WTC11 (cell line): ENCODE measurements at regions not wholly inside any gene's neighbourhood (a gene's known extent, or its start where the extent isn't known, plus 50 kb on each side); places are given as distances from the start of the nearest gene placed in this dataset.

Experiments
- ATAC-seq: fragments of 200-7000 bp; cut with Tn5 transposase; 2 replicates; pipeline ENCODE4 v1.10.0; 2021; ENCODE audit warnings: mild to moderate bottlenecking, moderate library complexity
- CTCF ChIA-PET: fragments of 300-600 bp; sonication (Branson Sonifier 250); formaldehyde crosslinking; loops from one replicate; lab custom pipeline; 2021; ENCODE audit warnings: antibody characterized with exemption; lab: Charles Lee
- POLR2A ChIA-PET: fragments of 350-600 bp; sonication (Branson Sonifier 250); formaldehyde crosslinking; loops from one replicate; lab custom pipeline; 2021; ENCODE audit warnings: antibody characterized with exemption; lab: Charles Lee
- DNase-seq: peaks from one replicate; pipeline ENCODE4 v3.0.0; 2021; ENCODE audit warnings: low spot score
- H3K27ac Mint-ChIP-seq: 2 replicates; pipeline ENCODE4 v1.8.0; 2021; ENCODE audit warnings: mixed read lengths
- H3K27me3 Mint-ChIP-seq: 2 replicates; pipeline ENCODE4 v1.8.0; 2021; ENCODE audit warnings: low read depth, mild to moderate bottlenecking, moderate library complexity, mixed read lengths
- H3K36me3 Mint-ChIP-seq: 2 replicates; pipeline ENCODE4 v1.8.0; 2021; ENCODE audit warnings: mixed read lengths
- H3K4me1 Mint-ChIP-seq: 2 replicates; pipeline ENCODE4 v1.8.0; 2022; ENCODE audit warnings: mixed read lengths
- H3K4me3 Mint-ChIP-seq: 2 replicates; pipeline ENCODE4 v1.8.0; 2021; ENCODE audit warnings: mild to moderate bottlenecking, moderate library complexity, mixed read lengths
- H3K9me3 Mint-ChIP-seq: 2 replicates; pipeline ENCODE4 v1.8.0; 2021; ENCODE audit warnings: mixed read lengths
- AFF4 ChIP-seq: sonication (generic); formaldehyde crosslinking; IDR thresholded peaks from 2 replicates; pipeline ENCODE4 v1.8.1; 2023; ENCODE audit warnings: mild to moderate bottlenecking, missing genetic modification reagents, borderline replicate concordance
- ELF4 ChIP-seq: sonication (generic); formaldehyde crosslinking; IDR thresholded peaks from 2 replicates; pipeline ENCODE4 v1.8.1; 2022; ENCODE audit warnings: low read depth, mild to moderate bottlenecking, moderate library complexity, missing genetic modification reagents
- ESRRA ChIP-seq: sonication (generic); formaldehyde crosslinking; IDR thresholded peaks from 2 replicates; pipeline ENCODE4 v1.8.1; 2022; ENCODE audit warnings: mild to moderate bottlenecking, missing genetic modification reagents, borderline replicate concordance
- ETV6 ChIP-seq: sonication (generic); formaldehyde crosslinking; IDR thresholded peaks from 2 replicates; pipeline ENCODE4 v1.8.1; 2022; ENCODE audit warnings: mild to moderate bottlenecking, missing genetic modification reagents
- GTF2I ChIP-seq: fragments of 250-450 bp; sonication (Bioruptor Pico); conservative IDR thresholded peaks from 2 replicates; pipeline ENCODE4 v1.4.0; 2021; ENCODE audit warnings: mild to moderate bottlenecking
- IRF2 ChIP-seq: sonication (generic); formaldehyde crosslinking; IDR thresholded peaks from 2 replicates; pipeline ENCODE4 v1.8.0; 2022; ENCODE audit warnings: low read depth, missing genetic modification reagents, borderline replicate concordance
- NFATC4 ChIP-seq: fragments of 250-450 bp; sonication (Bioruptor Pico); IDR thresholded peaks from 2 replicates; pipeline ENCODE4 v1.9.0; 2021; ENCODE audit warnings: mild to moderate bottlenecking
- NR3C1 ChIP-seq: sonication (generic); formaldehyde crosslinking; conservative IDR thresholded peaks from 2 replicates; pipeline ENCODE4 v1.8.1; 2023; ENCODE audit warnings: low read depth, mild to moderate bottlenecking, missing genetic modification reagents
- PRDM15 ChIP-seq: sonication (generic); formaldehyde crosslinking; IDR thresholded peaks from 2 replicates; pipeline ENCODE4 v1.8.0; 2022; ENCODE audit warnings: missing genetic modification reagents
- SP1 ChIP-seq: sonication (generic); formaldehyde crosslinking; conservative IDR thresholded peaks from 2 replicates; pipeline ENCODE4 v1.8.1; 2022; ENCODE audit warnings: missing genetic modification reagents
- TEAD1 ChIP-seq: sonication (generic); formaldehyde crosslinking; IDR thresholded peaks from 2 replicates; pipeline ENCODE4 v1.8.0; 2022; ENCODE audit warnings: mild to moderate bottlenecking, missing genetic modification reagents
- USF1 ChIP-seq: sonication (generic); formaldehyde crosslinking; IDR thresholded peaks from 2 replicates; pipeline ENCODE4 v1.8.0; 2022; ENCODE audit warnings: mild to moderate bottlenecking, missing genetic modification reagents
- ZNF121 ChIP-seq: sonication (generic); formaldehyde crosslinking; IDR thresholded peaks from 2 replicates; pipeline ENCODE4 v1.8.0; 2023; ENCODE audit warnings: missing genetic modification reagents
- ZNF423 ChIP-seq: fragments of 250-450 bp; sonication (Bioruptor Pico); IDR thresholded peaks from 2 replicates; pipeline ENCODE4 v2.1.2; 2022; ENCODE audit warnings: mild to moderate bottlenecking, moderate library complexity
- TF ChIP-seq, protein P1 (sequence below): fragments of 200-600 bp; IDR thresholded peaks from 2 replicates; pipeline ENCODE4 v1.8.0; 2022; ENCODE audit warnings: antibody characterized with exemption
- TF ChIP-seq, protein P2 (sequence below): fragments of 250-450 bp; sonication (Bioruptor Pico); IDR thresholded peaks from 2 replicates; pipeline ENCODE4 v1.8.0; 2021; ENCODE audit warnings: mild to moderate bottlenecking
- TF ChIP-seq, protein P3 (sequence below): sonication (generic); formaldehyde crosslinking; IDR thresholded peaks from 2 replicates; pipeline ENCODE4 v1.8.1; 2022; ENCODE audit warnings: low read depth, missing genetic modification reagents, borderline replicate concordance

DNA sequence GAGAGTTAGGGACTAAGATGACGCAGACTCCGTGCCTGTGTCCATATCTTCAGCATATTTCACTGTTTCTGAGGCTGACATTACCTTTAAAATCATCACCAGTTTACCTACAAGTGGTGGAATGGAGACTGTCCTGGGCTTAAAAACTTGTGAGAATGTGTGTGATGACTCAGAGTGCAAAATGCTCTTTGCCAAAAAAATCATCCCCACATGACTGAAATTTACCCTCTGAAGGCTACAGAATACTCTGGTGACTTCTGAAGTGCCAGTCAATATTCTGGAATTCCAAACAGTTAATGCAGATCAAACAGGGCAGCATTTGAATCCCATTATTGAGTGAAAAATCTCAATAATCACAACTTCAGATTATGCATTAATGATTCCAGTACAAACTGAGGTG is 901.4 kb downstream of the EFNB2 start:
- Mint-ChIP-seq H3K4me3 (no peak overlapping the region), H3K27ac (no peak overlapping the region), H3K4me1 (no peaks in the 10 kb centered on the region), H3K27me3 (no peaks in the 10 kb centered on the region), H3K9me3 (0 out of 2 replicates have a peak, but pooled peaks cover 3% of the 10 kb centered on the region), H3K36me3 (no peaks in the 10 kb centered on the region)
- no peak for DNase-seq
- TF ChIP-seq USF1 (CRISPR knock-in tag) (no peak), ZNF121 (no peak), NR3C1 (no peak), GTF2I (CRISPR knock-in tag) (no peak), ETV6 (CRISPR knock-in tag) (no peak), ESRRA (CRISPR knock-in tag) (no peak), SP1 (CRISPR knock-in tag) (no peak), ZNF423 (CRISPR knock-in tag) (no peak), TEAD1 (no peak), NFATC4 (CRISPR knock-in tag) (no peak), IRF2 (no peak), AFF4 (CRISPR knock-in tag) (no peak), PRDM15 (CRISPR knock-in tag) (no peak), ELF4 (CRISPR knock-in tag) (no peak)
- TF ChIP-seq, protein P1, sequence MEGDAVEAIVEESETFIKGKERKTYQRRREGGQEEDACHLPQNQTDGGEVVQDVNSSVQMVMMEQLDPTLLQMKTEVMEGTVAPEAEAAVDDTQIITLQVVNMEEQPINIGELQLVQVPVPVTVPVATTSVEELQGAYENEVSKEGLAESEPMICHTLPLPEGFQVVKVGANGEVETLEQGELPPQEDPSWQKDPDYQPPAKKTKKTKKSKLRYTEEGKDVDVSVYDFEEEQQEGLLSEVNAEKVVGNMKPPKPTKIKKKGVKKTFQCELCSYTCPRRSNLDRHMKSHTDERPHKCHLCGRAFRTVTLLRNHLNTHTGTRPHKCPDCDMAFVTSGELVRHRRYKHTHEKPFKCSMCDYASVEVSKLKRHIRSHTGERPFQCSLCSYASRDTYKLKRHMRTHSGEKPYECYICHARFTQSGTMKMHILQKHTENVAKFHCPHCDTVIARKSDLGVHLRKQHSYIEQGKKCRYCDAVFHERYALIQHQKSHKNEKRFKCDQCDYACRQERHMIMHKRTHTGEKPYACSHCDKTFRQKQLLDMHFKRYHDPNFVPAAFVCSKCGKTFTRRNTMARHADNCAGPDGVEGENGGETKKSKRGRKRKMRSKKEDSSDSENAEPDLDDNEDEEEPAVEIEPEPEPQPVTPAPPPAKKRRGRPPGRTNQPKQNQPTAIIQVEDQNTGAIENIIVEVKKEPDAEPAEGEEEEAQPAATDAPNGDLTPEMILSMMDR, result no peak
- TF ChIP-seq, protein P2, sequence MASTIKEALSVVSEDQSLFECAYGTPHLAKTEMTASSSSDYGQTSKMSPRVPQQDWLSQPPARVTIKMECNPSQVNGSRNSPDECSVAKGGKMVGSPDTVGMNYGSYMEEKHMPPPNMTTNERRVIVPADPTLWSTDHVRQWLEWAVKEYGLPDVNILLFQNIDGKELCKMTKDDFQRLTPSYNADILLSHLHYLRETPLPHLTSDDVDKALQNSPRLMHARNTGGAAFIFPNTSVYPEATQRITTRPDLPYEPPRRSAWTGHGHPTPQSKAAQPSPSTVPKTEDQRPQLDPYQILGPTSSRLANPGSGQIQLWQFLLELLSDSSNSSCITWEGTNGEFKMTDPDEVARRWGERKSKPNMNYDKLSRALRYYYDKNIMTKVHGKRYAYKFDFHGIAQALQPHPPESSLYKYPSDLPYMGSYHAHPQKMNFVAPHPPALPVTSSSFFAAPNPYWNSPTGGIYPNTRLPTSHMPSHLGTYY (CRISPR knock-in tag), result no peak
- TF ChIP-seq, protein P3, sequence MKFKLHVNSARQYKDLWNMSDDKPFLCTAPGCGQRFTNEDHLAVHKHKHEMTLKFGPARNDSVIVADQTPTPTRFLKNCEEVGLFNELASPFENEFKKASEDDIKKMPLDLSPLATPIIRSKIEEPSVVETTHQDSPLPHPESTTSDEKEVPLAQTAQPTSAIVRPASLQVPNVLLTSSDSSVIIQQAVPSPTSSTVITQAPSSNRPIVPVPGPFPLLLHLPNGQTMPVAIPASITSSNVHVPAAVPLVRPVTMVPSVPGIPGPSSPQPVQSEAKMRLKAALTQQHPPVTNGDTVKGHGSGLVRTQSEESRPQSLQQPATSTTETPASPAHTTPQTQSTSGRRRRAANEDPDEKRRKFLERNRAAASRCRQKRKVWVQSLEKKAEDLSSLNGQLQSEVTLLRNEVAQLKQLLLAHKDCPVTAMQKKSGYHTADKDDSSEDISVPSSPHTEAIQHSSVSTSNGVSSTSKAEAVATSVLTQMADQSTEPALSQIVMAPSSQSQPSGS, result no peak
- no peak for ATAC-seq
- ChIA-PET POLR2A (no interaction called here), CTCF (no interaction called here)
